Activated effector memory CD4-positive, alpha-beta T cell treated with Interleukin-2 at 50 U/mL for 16 hours (primary cell): ENCODE measurements at regions not wholly inside any gene's neighbourhood (a gene's known extent, or its start where the extent isn't known, plus 50 kb on each side); places are given as distances from the start of the nearest gene placed in this dataset.
"Not testable (repeated sequence)": the region's sequence is repeated elsewhere in the genome, so short reads cannot be mapped to it uniquely, and the experiment has no call there.

Experiments
- DNase-seq: peaks from one replicate; pipeline ENCODE4 v3.0.0-alpha.2; 2020

GRCh38 chr7:142698429-142698828 is 50.8 kb upstream of the PRSS1 start:
- DNase-seq: no peak

GRCh38 chr7:142697270-142697669 is 52.0 kb upstream of the PRSS1 start:
- no peak for DNase-seq

- no peak for DNase-seq
Measured at GRCh38 chr7:142696456-142697179, 52.7 kb upstream of the PRSS1 start.

- DNase-seq: no peak
Measured at GRCh38 chr7:142693911-142694310, 55.4 kb upstream of the PRSS1 start.

- no peak for DNase-seq
Measured at GRCh38 chr7:142690554-142691182, 58.6 kb upstream of the PRSS1 start.

GRCh38 chr7:142689439-142690120 is 59.7 kb upstream of the PRSS1 start:
- no peak for DNase-seq

GRCh38 chr7:142685877-142686508 is 63.3 kb upstream of the PRSS1 start:
- DNase-seq: no peak

- no peak for DNase-seq
Measured at GRCh38 chr7:142681314-142682092, 67.8 kb upstream of the PRSS1 start.

GRCh38 chr7:142671506-142671905 is 77.8 kb upstream of the PRSS1 start:
- DNase-seq: no peak

- no peak for DNase-seq
Measured at GRCh38 chr7:142670511-142670910, 78.8 kb upstream of the PRSS1 start.

GRCh38 chr7:142669074-142669654 is 80.1 kb upstream of the PRSS1 start:
- no peak for DNase-seq

- no peak for DNase-seq
Measured at GRCh38 chr7:142668495-142668894, 80.8 kb upstream of the PRSS1 start.

- DNase-seq: no peak
Measured at GRCh38 chr7:142657376-142657775, 91.9 kb upstream of the PRSS1 start.

GRCh38 chr7:142654398-142654797 is 94.9 kb upstream of the PRSS1 start:
- no peak for DNase-seq

GRCh38 chr7:142647749-142648148 is 101.5 kb upstream of the PRSS1 start:
- no peak for DNase-seq

- DNase-seq: no peak
Measured at GRCh38 chr7:142646386-142647140, 102.7 kb upstream of the PRSS1 start.

GRCh38 chr7:142645777-142646176 is 103.5 kb upstream of the PRSS1 start:
- no peak for DNase-seq

- DNase-seq: no peak
Measured at GRCh38 chr7:142642316-142642715, 107.0 kb upstream of the PRSS1 start.

GRCh38 chr7:142641252-142641651 is 108.0 kb upstream of the PRSS1 start:
- DNase-seq: not testable (repeated sequence)

- no peak for DNase-seq
Measured at GRCh38 chr7:142638581-142638980, 110.7 kb upstream of the PRSS1 start.

- no peak for DNase-seq
Measured at GRCh38 chr7:142637240-142637639, 112.0 kb upstream of the PRSS1 start.

- no peak for DNase-seq
Measured at GRCh38 chr7:142636751-142637150, 112.5 kb upstream of the PRSS1 start.
